Hippocampal formation (tissue), 2 donors: ENCODE measurements at regions not wholly inside any gene's neighbourhood (a gene's known extent, or its start where the extent isn't known, plus 50 kb on each side); places are given as distances from the start of the nearest gene placed in this dataset.

Experiments
- DNase-seq, 2 donors: peaks; one replicate each; lab custom pipeline; 2025; lab: John Stamatoyannopoulos, UW

DNA sequence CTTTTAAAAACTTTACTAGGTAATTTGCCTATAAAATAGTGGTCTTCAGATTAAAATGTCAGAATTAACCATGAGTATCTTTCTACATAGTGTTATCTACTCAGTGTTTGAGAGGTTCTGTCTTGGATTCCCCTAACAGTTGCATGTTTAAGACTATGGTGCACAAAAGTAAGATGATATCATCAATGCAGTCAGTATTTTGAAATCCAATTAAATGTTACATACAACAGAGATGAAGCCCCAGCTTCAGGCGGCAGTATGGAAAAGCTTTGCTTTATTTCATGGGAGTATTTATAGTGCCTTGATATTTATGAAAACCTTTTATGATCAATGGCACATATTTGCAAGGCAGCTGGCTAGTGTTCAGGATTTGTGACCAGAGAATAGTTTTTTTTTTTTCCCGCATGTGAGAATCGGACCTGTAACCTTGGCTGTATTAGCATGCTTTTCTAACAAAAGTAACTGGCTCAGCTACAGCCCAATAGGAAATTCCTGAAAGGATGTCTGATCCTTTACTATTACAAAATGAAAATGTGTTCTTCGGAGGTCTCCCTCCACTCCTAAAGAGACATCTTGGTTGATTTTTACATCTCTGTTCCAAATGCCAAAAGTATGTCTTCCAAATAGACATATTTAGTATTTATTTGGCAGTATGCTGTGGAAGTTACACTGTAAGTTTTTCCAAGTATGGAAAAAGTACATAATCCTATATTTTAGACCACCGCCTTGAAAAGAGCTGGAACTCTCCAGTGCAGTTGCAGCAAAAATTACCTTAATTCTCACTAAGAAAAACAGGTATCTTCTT is 319.3 kb upstream of the UBE2E3 start:
- DNase-seq = no peak

DNA sequence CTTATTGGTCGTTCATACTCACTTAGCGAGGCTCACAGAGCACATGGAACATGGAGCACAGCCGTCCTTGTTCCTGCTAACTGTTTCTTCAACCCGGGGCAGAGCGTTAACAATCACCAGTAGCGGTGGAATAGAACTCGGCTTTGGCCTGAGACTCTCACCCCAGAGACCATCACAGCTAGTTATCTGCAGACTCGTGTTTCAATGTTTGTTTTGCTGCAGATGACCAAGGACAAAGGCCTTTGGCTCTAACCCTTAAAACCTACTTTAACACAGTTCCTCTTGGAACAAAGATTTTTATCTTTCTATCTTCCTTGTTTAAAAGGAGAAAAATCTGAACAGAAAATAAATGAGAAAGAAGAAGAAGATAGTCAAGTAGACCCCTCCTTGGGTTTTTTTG is 320.2 kb upstream of the UBE2E3 start:
- no peak for DNase-seq

DNA sequence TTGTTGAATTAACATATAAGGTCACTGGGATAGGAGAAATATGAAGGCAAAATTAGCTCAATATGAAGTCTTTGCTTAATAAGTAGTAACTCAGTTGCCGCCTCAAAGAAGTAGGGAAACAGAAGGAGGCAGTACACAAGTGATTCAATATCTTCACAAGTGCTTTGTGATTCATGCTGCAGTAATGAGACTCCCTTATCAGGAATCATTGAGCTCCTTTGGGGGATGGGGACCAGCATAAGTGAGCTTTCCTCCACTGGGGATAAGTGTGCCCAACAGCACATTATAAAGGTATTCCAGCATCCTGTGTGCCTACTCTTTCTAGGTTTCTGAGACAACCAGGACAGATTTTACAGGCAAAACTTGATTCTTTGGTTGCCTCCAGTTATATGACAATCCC is 323.4 kb upstream of the UBE2E3 start:
- no peak for DNase-seq

DNA sequence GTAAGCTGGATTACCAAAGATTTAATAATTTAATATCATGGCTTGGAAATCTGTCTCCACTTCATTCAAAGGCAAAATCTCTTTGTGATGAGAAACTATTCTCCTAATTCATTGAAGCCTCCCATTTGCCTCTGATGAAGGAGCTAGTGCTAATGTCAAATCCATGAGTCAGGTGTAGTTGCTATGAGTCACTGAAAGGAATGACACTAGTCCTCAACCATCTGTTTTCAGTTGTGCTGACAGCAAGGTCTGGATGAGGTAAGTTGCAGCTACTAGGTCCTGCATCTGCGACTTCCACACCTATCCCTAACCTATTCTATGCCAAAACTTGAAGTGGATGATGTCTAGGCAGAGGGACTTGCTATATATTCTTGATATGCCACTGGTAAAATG is 324.0 kb upstream of the UBE2E3 start:
- DNase-seq = no peak

DNA sequence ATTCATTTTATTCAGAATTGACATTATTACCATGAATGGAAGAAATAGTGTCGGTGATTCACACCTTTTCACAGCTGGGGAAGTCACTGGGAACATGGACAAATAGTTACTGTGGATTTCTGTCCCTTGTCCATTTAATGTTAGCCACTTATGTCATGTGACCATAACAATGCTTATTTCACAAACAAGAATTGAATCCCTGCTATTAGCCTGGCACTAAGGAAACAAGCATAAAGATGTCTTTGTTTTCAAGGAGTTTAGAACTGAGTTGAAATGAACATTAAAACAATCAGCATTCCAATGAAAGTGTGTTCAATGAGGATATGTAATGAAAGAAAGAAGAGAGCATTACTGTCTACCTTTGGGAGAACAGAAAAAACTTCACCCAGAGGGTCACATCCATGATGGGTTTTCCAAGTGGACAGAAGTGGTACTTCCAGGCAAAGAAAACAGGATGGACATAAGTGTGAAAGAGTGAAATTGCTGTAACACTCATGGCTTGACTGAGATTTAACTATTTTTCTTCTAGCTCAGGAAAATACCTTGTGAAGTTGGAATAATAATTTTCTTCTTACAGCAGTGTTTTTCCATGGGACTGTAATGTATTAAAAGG is 324.5 kb upstream of the UBE2E3 start:
- peak in 1 of 2 donors; percentile 45 for DNase-seq

DNA sequence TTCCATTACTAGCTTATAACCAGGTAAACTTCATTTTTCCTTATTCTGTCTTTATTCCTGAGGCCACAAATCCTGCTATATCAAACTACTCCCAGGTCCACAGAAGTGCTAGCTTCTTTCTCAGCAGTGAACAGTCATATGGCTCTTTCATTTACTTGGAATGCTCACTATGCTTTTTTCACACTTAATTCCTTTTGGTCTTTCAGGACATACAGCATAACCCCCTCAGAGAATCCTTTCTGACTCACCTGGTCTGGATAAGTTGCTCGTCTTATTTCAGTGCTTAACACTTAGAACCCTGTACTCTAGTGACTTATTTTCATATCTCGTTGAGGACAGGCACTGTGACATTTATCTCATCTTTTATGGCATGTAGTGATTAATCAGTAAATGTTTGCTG is 325.0 kb upstream of the UBE2E3 start:
- DNase-seq = no peak

- no peak for DNase-seq
These were observed 326.9 kb upstream of the UBE2E3 start for GRCh38 chr2:180653481-180653880.

GRCh38 chr2:180652794-180653193 is 327.6 kb upstream of the UBE2E3 start:
- no peak for DNase-seq

DNA sequence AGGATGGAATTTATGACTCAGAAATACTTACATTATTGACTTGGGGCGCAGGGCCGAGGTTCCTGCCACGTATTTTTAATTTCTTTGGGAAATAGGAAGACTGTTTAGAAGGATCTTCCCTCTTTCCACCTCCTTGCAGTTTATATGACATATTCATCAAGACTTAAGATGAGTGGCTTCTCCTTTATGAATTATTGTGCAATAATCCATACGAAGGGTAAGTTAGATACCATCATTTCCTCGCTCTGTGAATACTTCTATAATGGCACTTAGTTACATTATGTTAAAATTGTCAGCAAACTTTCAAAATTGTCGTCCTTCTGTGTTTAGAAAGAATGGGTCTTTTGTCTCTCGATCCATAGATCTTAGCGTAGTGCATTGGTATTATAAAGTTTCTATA is 328.8 kb upstream of the UBE2E3 start:
- DNase-seq = no peak

DNA sequence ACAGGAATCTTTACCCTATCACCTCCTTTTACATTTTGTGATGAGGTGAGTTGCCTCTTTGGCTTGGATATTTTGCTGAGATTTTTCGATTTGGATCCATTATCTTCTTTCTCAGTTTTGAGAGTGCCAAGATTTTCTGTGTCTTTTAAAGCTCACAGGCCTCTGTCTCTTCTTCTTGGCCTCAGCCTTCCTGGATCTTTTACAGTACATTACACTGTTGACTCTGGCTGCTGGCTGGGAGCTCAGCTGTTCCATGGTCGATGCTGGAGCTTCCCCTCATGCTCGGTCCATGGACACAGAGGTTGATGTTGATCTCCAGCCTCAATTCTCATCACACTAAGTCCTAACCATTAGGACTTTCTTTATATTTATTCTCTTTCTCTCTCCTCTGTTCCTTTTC is 332.8 kb upstream of the UBE2E3 start:
- DNase-seq = no peak

DNA sequence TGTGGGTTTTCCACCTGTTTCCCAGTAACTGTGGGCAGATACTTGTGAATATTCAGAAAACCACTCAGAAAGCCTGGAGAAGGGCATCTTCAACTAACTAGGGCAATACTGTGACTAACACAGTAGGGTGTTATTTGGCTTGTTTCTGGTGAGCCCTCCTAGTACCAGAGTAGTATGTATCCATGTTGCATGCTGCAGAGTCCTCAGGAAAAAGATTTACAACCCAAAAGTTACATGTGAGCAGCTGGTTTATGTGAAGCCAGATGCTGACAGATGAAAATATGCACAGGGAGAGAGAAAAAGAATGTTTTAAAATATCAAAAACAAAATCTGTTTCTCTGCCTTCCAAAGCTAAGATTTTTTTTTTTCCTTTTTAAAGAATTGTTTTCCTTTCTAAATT is 333.2 kb upstream of the UBE2E3 start:
- no peak for DNase-seq

DNA sequence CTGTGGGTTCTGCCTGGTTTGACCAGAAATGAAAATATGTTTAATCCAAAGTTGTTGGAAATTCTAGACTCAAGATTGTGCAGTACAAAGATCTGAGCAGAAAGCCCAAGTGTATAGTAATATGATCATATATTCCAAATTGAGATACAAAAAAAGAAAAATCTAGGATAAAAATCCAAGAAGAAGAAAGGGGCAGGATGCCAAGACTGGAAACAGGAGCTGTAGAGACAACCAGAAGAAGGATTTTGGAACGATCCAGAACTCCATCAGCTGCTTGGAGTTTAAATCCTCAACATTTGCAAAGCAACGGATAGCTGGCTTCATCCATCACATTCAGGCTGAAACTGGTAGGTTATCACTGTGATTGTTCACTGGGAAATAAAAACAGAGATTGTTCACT is 333.6 kb upstream of the UBE2E3 start:
- no peak for DNase-seq

DNA sequence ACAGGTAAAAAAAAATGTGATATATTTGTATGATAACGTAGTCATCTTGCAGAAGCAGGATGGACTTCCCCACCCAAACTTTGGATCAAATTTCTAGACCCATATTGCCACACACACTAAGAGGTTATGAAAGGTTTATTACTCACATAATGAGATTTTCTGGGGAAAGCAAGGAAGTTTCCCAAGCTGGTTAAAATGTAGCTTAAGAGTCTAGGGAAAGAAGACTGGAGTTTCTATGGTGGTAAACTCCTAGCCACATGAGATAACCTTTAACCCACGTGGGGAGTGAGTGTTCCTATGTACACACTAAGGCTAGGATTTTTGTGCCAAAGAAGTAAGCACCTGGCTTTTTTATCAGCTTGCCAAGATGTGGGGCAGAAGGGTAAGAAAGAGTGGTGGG is 335.7 kb upstream of the UBE2E3 start:
- DNase-seq = no peak

GRCh38 chr2:180630756-180631155 is 349.6 kb upstream of the UBE2E3 start:
- DNase-seq = no peak

GRCh38 chr2:180625006-180625844 is 355.2 kb upstream of the UBE2E3 start:
- no peak for DNase-seq

GRCh38 chr2:180621941-180622918 is 358.2 kb upstream of the UBE2E3 start:
- no peak for DNase-seq

DNA sequence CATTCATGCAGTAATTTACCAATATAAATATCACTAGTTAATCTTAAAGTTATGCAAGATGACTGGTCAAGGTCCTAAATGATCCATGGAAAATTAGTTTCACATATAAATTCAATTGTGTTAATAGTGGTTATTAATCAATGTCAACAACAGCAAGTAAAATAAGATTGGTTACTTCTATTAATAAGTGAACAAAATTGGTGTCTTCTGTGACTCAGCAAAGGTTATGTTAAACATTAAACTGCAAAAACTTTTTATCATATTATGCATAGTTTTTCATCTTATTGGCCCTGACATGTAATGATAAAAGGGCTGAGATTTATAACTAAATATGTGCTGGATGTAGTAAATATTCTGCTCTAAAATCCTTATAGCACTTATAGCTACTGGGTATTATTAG is 359.0 kb upstream of the UBE2E3 start:
- no peak for DNase-seq

- no peak for DNase-seq
These were observed 361.8 kb upstream of the UBE2E3 start for GRCh38 chr2:180618570-180618969.

GRCh38 chr2:180614776-180615175 is 365.6 kb upstream of the UBE2E3 start:
- no peak for DNase-seq

GRCh38 chr2:180609626-180610340 is 370.6 kb upstream of the UBE2E3 start:
- no peak for DNase-seq

DNA sequence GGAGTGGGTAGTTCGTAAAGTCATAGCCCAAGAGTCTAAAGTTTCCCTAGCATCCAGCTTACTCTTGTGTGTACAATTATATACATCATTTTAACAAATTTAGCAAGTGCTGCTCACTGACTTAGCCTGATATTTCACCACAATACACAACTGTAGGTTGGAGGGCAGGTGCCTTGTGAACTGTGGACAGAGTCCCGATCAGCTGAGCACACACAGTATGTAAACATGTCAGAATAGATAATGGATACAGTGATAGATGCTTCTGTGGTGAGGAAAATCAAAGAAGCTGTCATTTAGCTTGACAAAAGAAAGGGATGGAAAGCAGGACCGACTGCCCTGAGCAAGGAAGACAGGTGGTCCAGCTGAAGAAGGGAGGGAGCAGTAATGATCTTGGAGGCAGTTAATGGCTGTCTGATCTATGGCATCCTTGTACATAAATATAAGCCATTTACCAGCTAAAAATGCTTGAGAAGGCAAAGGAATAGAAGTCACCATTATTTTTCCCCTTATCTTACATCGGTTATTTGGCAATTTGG is 372.8 kb upstream of the UBE2E3 start:
- DNase-seq = no peak
